Adrenal gland (tissue), 5 donors: ENCODE measurements at regions not wholly inside any gene's neighbourhood (a gene's known extent, or its start where the extent isn't known, plus 50 kb on each side); places are given as distances from the start of the nearest gene placed in this dataset.

Experiments used
- CTCF ChIP-seq, 6 experiments: fragments of 450-650 bp in 4 of 6; fragments of 200-600 bp in 2 of 6; sonication (generic) in 1 of 6; IDR thresholded peaks; 1 replicate in 5 of 6; 2 replicates in 1 of 6; pipeline versions ENCODE4 v1.5.1 to v1.8.0; 2016 to 2021; ENCODE audit warnings: antibody characterized with exemption in 6 of 6, mild to moderate bottlenecking in 2 of 6, moderate library complexity in 1 of 6
- POLR2A ChIP-seq, 2 donors: fragments of 450-650 bp; IDR thresholded peaks; one replicate each; pipeline ENCODE4 v1.6.1; 2017; ENCODE audit warnings: antibody characterized with exemption in 2 of 2, mild to moderate bottlenecking in 2 of 2, moderate library complexity in 1 of 2
- donor health status: DM: no; HTN: no; CAD: no.

- TF ChIP-seq POLR2A (IDR thresholded peaks at IDR 0.05) (no peak), CTCF (IDR thresholded peaks at IDR 0.05) (no peak)
These were observed 140.3 kb downstream of the PDHA2 start for GRCh38 chr4:95979961-95980876.
